Umbilical cord (tissue), 1 donor: ENCODE measurements at regions not wholly inside any gene's neighbourhood (a gene's known extent, or its start where the extent isn't known, plus 50 kb on each side); places are given as distances from the start of the nearest gene placed in this dataset.
"Not testable (repeated sequence)": the region's sequence is repeated elsewhere in the genome, so short reads cannot be mapped to it uniquely, and the experiment has no call there.

Experiments used
- DNase-seq: peaks from one replicate; pipeline ENCODE4 v3.0.0-alpha.2; 2015; ENCODE audit warnings: low spot score

DNA sequence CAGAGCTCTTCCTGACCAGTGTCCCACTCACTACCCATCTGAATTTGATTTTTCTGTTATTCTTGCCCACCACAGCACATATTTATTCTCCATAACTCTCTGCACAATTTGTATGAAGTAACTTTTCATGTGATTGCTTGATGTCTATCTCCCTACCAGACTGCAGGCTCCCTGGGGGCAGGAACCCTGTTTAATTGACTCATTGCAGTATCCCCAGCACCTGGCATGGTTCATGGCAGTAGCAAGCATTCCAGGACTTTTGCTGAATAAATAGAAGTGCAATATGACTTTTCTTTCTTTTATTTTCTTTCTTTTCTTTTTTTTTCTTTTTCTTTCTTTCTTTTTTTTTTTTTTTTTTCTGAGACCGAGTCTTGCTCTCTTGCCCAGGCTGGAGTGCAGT, 88.7 kb upstream of the XPO1 start:
- no peak for DNase-seq

DNA sequence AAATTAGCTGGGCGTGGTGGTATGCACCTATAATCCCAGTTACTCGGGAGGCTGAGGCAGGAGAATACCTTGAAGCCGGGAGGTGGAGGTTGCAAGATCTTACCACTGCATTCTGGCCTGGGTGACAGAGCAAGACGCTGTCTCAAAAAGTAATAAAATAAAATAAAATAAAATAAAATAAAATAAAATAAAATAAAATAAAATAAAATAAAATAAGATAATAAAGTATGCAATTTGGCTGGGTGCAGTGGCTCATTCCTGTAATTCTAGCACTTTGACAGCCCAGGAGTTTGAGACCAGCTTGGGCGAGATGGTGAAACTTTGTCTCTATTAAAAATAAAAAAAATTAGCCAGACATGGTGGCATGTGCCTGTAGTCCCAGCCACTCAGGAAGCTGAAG, 85.6 kb upstream of the XPO1 start:
- DNase-seq, result no peak

DNA sequence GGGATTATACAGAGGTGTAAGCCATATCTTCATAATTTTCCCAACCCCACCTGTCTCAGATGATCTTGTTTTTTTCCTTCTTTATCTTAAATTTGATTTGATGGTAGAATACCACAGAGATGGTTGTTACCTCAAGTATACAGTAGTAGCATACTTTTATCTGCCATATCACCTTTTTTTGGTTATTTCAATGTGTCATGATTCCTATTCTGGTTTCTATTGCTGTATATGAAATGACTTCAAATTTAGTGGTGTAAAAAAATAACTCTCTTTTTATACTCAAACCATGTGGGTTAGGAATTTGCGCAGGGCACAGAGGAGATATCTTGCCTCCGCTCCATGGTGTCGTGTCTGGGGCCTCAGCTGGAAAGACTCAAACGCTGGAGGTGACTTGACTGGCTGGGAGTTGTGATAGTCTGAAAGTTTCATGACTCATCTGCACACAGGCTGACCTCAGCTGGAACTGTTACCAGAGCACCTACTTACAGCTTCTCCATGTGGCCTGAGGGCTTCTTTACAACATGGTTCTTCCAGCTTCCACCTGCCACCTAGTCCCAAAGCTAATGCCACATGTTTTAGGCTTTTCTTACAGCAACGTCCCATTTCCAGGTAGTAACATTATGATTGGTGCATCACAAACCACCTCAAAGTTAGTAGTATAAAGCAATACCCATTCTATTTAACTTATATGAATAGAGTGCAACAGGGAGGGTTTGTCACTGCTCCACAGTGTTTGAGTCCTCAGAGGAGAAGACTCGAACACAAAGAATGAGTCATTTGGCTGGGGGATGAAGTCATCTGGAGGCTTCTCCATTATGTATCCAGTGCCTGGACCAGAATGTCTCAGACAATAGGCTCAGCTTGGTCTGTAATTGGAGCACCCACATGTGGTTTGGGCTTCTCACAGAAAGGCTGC, 82.3 kb upstream of the XPO1 start:
- peak; percentile 57 for DNase-seq

DNA sequence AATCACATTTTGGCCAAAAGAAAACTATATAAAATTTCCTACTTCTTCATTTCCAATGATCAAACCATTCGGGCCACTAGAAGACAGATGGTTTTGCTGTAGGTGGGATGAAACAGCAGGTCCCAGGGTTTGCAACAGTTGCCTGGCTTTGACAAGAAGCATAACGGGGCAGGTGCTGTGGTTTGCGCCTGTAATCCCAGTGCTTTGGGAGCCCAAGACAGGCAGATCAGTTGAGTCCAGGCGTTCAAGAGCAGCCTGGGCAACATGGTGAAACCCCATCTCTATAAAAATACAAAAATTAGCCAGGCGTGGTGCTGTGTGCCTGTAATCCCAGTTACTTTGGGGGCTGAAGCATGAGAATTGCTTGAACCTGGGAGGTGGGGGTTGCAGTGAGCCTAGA, 81.4 kb upstream of the XPO1 start:
- DNase-seq, result no peak

DNA sequence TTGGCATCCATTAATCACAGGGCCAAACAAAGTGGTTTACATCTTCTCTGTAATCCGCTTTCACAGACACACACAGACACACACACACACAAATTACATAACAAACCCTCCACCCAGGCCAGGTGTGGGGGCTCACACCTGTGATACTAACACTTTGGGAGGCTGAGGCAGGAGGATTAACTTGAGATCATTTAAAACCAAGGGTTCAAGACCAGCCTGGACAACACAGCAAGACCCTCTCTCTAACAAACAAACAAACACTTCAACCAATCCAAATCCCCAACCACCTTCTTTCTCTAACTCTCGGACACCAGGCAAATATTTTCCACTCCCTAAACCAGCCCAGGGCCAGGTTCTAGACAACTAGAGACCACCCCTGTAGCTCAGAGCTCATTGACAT, 79.5 kb upstream of the XPO1 start:
- no peak for DNase-seq

DNA sequence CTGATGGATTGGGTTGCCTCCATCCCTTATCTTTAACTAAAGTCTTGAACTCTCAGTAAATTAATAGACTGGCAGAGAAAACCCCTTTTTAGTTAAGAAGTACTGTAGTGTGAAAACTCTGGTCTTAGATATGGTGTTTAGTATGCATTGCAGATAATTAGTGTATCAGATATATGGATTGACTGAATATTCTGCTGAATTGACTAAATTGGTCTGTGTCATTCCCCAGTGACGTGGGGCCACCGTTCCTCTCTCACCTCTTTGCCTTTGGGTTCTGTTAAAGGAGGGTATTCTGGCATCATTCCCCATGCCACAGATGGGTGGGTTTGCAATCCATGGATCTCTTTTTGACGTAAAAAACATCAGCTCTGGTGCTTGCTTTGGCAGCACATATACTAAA, 67.1 kb upstream of the XPO1 start:
- DNase-seq, result no peak

DNA sequence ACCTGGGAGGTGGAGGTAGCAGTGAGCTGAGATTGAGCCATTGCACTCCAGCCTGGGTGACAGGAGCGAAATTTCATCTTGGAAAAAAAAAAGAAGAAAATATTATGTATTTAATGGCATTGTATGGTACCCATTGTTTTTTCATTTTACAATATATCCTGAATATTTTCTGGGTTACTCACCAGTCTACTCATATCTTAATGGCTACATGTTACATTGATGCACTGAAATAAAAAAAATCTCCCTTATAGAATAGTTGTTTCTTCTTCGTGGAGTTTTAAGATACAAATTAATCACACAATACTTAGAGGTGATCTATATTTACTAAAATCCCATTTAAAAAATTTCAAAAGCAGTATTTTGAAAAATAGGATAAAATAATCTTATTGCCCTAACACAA, 66.3 kb upstream of the XPO1 start:
- no peak for DNase-seq

DNA sequence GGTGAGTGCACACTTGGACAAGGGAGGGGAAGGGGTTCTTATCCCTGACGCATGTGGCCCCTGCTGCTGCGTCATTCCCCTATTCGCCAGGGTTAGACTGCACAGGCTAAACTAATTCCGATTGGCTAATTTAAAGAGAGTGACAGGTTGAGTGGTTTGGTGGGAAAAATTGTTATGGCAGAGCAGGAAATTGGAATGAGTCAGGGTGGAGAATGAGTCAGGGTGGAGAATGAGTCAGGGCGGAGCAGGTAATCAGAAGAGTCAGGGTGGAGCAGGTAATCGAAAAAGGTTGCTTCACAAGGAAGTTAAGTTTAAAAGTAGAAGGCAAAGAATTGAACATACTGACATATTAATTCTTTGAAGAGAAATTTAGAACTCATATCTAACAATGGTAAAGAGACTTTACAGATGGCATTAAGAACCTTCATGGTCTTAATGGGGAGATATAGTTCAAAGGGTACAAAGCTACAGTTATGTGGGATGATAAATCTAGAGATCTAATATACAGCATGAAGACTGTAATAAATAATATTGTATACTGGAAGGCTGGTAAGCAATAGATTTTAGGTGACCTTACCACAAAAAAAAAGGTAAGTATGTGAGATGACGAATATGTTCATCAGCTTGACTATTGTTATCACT, 60.5 kb upstream of the XPO1 start:
- DNase-seq, result not testable (repeated sequence)

DNA sequence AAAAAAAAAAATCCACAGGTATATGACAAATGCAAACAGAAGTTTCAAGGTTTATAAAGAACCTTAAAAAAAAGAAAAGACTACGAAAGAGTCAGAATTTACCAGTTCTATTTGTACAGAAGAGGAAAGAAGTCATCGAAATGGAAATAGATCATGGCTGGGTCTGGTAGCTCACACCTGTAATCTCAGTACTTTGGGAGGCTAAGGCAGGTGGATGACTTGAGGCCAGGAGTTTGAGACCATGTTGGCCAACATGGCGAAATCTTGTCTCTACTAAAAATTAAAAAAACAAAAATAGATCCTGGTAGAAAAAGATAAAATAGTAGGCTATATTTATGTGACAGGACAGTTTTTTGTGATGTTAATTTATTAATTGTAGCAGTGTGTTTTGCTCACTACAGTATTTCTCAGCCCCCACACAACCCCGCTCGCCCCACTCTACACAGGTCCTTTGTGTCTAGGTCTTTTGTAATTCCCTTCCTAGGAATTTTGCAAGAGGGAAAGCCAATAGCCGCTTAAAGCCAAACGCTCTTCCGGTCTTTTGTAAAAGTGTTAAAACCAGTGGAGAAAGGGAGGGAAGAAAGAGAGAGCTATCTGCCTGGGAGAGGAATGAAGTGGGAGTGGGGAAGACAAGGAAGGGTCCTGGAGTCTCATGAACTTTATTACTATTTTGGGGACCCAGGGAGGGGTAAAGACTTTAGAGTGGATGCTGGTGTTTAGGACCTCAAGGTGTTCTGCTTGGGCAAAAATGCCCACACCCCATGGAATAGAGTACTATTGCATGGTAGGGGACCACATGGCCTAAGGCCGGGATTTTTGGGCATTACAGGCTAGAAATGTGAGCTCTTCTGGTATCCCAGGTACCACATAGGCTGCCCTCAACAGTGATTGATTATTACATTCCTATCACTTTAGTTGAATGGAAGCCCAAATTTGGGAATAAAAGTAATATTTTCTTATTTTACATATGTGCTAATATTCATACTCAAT, 59.4 kb upstream of the XPO1 start:
- no peak for DNase-seq

DNA sequence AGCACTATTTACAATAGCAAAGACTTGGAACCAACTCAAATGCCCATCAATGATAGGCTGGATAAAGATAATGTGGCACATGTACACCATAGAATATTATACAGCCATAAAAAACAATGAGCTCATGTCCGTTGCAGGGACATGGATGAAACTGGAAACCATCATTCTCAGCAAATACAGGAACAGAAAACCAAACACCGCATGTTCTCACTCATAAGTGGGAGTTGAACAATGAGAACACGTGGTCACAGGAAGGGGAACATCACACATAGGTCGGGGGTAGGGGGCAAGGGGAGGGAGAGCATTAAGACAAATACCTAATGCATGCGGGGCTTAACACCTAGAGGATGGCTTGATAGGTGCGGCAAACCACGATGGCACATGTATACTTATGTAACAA, 56.0 kb upstream of the XPO1 start:
- DNase-seq, result not testable (repeated sequence)

DNA sequence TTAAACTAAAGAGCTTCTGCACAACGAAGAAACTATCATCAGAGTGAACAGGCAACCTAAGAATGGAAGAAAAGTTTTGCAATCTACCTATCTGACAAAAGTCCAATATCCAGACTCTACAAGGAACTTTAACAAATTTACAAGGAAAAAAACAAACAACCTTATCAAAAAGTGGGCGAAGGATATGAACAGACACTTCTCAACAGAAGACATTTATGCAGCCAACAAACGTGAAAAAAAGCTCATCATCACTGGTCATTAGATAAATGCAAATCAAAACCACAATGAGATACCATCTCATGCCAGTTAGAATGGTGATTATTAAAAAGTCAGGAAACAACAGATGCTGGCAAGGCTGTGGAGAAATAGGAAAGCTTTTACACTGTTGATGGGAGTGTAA, 55.5 kb upstream of the XPO1 start:
- not testable (repeated sequence) for DNase-seq

DNA sequence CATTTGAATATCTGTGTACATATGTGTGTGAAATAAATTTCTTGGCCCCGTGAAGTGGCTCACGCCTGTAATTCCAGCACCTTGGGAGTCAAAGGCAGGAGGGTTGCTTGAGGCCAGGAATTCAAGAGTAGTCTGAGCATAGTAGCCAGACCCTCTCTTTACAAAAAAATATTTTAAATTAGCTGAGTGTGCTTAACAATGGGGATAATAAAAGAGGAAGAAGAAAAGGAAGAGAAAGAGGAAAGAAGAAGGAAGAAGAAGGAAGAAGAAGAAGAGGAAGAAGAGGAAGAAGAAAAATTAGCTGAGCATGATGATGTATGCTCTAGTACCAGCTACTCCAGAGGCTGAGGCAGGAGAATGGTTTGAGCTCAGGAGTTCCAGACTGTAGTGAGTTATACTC, 52.1 kb upstream of the XPO1 start:
- DNase-seq, result no peak

DNA sequence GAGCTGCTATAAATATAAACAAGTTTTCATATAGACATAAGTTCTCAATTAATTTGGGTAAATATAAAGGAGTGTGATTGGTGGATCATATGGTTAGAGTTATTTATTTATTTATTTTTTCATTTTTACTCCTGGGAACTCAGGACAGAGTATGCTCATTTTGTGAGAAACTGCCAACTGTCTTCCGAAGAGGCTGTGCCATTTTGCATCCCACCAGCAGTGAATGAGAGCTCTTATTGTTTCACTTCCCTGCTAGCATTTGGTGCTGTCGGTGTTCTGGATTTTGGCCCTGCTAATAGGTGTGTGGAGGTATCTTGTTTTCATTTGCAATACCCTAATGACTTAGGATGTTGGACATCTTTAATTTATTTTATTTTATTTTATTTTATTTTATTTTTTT, 50.4 kb upstream of the XPO1 start:
- DNase-seq, result no peak
